Prostate gland (tissue), 2 donors: ENCODE measurements at regions not wholly inside any gene's neighbourhood (a gene's known extent, or its start where the extent isn't known, plus 50 kb on each side); places are given as distances from the start of the nearest gene placed in this dataset.

Experiments
- POLR2A ChIP-seq: fragments of 450-650 bp; IDR thresholded peaks from one replicate; pipeline ENCODE4 v1.6.1; 2016; ENCODE audit warnings: antibody characterized with exemption, mild to moderate bottlenecking
- POLR2AphosphoS5 ChIP-seq: sonication (generic); formaldehyde crosslinking; IDR thresholded peaks from one replicate; pipeline ENCODE4 v1.6.1; 2017; ENCODE audit warnings: antibody characterized with exemption
- TF ChIP-seq, protein P1 (sequence below), 4 experiments: fragments of 200-600 bp in 2 of 4; fragments of 450-650 bp in 2 of 4; sonication (generic) in 2 of 4; IDR thresholded peaks; 1 replicate in 3 of 4; 2 replicates in 1 of 4; pipeline ENCODE4 v1.5.1; 2016 to 2019; ENCODE audit warnings: antibody characterized with exemption in 4 of 4, mild to moderate bottlenecking in 2 of 4, moderate library complexity in 2 of 4

DNA sequence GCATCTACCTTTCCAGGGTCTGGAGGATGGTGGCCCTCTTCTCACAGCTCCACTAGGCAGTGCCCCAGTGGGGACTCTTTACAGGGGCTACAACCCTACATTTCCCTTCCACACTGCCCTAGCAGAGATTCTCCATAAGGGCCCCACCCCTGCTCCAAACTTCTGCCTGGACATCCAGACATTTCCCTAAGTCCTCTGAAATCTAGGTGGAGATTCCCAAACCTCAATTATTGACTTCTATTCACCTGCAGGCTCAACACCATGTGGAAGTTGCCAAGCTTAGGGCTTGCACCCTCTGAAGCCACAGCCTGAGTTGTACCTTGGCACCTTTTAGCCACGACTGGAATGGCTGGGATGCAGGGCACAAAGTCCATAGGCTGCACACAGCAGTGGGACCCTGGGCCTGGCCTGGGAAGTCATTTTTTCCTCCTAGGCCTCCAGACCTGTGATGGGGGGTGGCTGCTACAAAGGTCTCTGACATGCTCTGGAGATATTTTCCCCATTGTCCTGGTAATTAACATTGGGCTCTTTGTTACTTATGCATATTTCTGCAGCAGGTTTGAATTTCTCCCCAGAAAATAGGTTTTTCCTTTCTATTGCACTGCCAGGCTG, 53.7 kb upstream of the ST3GAL5 start:
- TF ChIP-seq, protein P1, sequence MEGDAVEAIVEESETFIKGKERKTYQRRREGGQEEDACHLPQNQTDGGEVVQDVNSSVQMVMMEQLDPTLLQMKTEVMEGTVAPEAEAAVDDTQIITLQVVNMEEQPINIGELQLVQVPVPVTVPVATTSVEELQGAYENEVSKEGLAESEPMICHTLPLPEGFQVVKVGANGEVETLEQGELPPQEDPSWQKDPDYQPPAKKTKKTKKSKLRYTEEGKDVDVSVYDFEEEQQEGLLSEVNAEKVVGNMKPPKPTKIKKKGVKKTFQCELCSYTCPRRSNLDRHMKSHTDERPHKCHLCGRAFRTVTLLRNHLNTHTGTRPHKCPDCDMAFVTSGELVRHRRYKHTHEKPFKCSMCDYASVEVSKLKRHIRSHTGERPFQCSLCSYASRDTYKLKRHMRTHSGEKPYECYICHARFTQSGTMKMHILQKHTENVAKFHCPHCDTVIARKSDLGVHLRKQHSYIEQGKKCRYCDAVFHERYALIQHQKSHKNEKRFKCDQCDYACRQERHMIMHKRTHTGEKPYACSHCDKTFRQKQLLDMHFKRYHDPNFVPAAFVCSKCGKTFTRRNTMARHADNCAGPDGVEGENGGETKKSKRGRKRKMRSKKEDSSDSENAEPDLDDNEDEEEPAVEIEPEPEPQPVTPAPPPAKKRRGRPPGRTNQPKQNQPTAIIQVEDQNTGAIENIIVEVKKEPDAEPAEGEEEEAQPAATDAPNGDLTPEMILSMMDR (IDR thresholded peaks at IDR 0.05), result no peak
- TF ChIP-seq POLR2A (no peak), POLR2AphosphoS5 (no peak)
